Left ventricle myocardium inferior (tissue), 1 donor: ENCODE measurements at regions not wholly inside any gene's neighbourhood (a gene's known extent, or its start where the extent isn't known, plus 50 kb on each side); places are given as distances from the start of the nearest gene placed in this dataset.

Experiments
- DNase-seq: peaks from one replicate; pipeline ENCODE4 v3.0.0-alpha.2; 2020
- H3K27ac ChIP-seq: fragments of 200-600 bp; replicated peaks from 2 replicates; pipeline ENCODE4 v1.8.0; 2021
- H3K27me3 ChIP-seq: fragments of 200-600 bp; 2 replicates; pipeline ENCODE4 v1.8.0; 2021; ENCODE audit warnings: low read depth
- H3K36me3 ChIP-seq: fragments of 200-600 bp; 2 replicates; pipeline ENCODE4 v1.8.0; 2021
- H3K4me1 ChIP-seq: fragments of 200-600 bp; 2 replicates; pipeline ENCODE4 v1.8.0; 2021
- H3K4me3 ChIP-seq: fragments of 200-600 bp; 2 replicates; pipeline ENCODE4 v1.8.0; 2021; ENCODE audit warnings: mild to moderate bottlenecking, moderate library complexity
- H3K9me3 ChIP-seq: fragments of 200-600 bp; replicated peaks from 2 replicates; pipeline ENCODE4 v1.8.0; 2021
- intact Hi-C: fragments of 100-400 bp; cut with micrococcal nuclease; formaldehyde crosslinking; loops from one replicate; pipeline ENCODE4 v1.11.0; 2022
- TF ChIP-seq, protein P1 (sequence below): fragments of 200-600 bp; IDR thresholded peaks from 2 replicates; pipeline ENCODE4 v1.8.0; 2021; ENCODE audit warnings: antibody characterized with exemption, mild to moderate bottlenecking, borderline replicate concordance
- donor health status: DM: no; HTN: yes; CAD: no; lungs with severe emphysema.

DNA sequence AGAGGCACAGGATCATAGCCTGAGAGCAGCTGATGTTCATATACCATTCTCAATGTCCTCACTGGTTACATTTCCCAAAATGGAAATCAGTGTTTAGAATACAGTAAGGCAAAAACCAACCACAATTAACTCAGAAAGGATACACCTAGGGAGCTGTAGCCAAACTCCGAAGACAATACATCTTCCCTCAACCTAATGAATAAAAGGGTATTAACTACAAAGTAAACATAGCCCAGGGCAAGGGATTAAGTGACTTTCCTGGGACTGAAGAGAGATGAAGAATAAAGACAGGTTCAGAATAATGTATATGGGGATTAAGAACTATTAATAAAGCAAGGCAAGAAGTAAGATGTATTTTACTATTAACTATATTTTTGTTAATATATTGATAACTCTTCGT lies 79.5 kb downstream of the RPS29 start:
- Histone ChIP-seq H3K4me3 (no peak overlapping the region), H3K36me3 (no peaks in the 10 kb centered on the region), H3K27me3 (peaks cover 26% of the 10 kb centered on the region), H3K27ac (no peak overlapping the region), H3K4me1 (no peaks in the 10 kb centered on the region), H3K9me3 (peaks cover 5% of the 10 kb centered on the region)
- intact Hi-C loops: no loop called here
- DNase-seq: no peak
- TF ChIP-seq, protein P1, sequence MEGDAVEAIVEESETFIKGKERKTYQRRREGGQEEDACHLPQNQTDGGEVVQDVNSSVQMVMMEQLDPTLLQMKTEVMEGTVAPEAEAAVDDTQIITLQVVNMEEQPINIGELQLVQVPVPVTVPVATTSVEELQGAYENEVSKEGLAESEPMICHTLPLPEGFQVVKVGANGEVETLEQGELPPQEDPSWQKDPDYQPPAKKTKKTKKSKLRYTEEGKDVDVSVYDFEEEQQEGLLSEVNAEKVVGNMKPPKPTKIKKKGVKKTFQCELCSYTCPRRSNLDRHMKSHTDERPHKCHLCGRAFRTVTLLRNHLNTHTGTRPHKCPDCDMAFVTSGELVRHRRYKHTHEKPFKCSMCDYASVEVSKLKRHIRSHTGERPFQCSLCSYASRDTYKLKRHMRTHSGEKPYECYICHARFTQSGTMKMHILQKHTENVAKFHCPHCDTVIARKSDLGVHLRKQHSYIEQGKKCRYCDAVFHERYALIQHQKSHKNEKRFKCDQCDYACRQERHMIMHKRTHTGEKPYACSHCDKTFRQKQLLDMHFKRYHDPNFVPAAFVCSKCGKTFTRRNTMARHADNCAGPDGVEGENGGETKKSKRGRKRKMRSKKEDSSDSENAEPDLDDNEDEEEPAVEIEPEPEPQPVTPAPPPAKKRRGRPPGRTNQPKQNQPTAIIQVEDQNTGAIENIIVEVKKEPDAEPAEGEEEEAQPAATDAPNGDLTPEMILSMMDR: no peak

DNA sequence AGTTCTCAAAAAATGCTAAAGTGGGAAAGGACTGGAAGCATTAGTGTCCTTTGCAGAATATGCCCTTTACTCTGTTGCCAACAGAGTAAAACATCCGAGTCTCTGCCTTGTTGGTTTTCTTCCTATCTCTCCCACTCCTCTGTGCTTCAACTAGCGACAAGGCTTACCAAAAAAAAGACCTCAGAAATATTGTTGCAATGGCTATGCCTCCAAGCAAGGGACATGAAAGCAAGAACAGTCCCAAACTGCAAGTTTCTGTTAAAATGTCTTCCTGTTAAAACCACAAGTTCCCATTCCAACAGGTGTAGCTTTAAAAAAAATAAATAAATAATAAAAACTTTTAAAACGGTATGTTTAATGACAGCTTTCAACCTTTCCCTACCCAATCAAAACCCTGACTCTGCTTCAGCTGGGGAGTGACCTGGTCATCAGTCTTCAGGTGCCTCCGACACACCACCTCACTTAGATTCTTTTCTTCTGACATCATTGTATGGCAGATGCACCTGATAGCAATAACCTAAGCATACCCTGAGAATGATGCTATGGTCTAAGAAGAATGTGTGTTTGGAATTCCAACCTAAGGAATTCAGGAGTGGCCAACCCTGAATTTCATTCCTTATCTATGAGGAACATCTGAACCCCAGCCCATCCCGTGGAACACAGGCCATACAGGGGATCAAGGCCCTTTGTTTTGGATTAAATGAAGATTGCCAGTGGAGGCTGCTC lies 81.0 kb downstream of the RPS29 start:
- Histone ChIP-seq H3K4me1 (no peaks in the 10 kb centered on the region), H3K36me3 (no peaks in the 10 kb centered on the region), H3K27ac (no peak overlapping the region), H3K4me3 (no peak overlapping the region), H3K27me3 (peaks cover 40% of the 10 kb centered on the region), H3K9me3 (peaks cover 5% of the 10 kb centered on the region)
- no peak for DNase-seq
- TF ChIP-seq, protein P1: no peak
- intact Hi-C loops: no loop called here

DNA sequence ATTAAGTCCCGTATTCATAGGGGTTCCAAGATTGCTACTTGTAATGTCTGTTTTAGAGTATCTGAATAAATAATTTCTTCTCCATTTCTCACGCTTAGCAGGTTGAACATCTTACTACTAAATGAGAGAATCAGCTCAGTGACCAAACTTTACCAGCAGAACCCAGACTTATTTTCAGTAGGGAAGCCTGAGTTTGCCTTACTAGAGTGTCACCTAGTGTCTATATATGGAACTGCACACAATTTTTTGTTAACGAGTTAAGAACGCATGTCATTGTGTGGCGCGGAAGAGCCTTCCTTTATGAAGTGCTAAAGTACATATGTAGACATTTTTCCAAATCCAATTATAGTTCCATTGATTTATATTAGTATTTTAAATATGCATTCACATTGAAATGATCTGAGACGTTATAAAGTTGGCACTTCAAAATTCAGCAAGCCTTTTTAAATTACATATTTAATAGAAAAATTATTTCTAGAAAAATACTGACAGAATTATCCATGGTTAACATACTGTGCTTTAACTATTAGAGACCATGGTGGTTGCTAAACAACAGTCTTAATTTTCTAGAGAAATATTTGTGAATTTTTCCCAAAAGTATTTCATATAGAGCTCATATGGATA lies 88.3 kb downstream of the RPS29 start:
- H3K27me3 ChIP-seq: peaks cover 57% of the 10 kb centered on the region
- H3K27ac ChIP-seq: no peak overlapping the region
- intact Hi-C loops: no loop called here
- TF ChIP-seq, protein P1: peak; percentile 84
- no peaks in the 10 kb centered on the region for H3K36me3 ChIP-seq
- no peaks in the 10 kb centered on the region for H3K4me1 ChIP-seq
- no peak overlapping the region for H3K4me3 ChIP-seq
- no peaks in the 10 kb centered on the region for H3K9me3 ChIP-seq
- no peak for DNase-seq

DNA sequence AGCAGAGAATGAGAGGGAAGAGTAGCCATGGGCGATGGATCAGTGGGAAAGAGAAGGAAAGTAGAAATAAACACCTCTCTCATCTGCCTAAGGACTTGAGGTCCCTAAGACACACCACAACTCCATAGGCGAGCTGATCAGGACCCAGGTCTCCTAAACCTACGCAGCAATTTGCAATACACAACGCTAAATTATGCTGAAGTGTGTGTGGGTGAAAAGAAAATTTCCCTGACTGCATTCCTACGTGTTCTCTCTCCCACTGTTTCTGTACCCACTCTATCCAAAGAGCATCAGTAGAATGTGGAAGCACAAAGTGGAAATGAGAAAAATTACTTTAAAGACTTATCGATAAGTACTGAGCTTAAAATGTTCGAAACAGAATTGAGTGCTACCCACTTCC lies 88.9 kb downstream of the RPS29 start:
- no peak for DNase-seq
- H3K27ac ChIP-seq: no peak overlapping the region
- no peaks in the 10 kb centered on the region for H3K36me3 ChIP-seq
- no peaks in the 10 kb centered on the region for H3K4me1 ChIP-seq
- no peak overlapping the region for H3K4me3 ChIP-seq
- intact Hi-C loops: no loop called here
- no peaks in the 10 kb centered on the region for H3K9me3 ChIP-seq
- TF ChIP-seq, protein P1: no peak
- peaks cover 63% of the 10 kb centered on the region for H3K27me3 ChIP-seq

DNA sequence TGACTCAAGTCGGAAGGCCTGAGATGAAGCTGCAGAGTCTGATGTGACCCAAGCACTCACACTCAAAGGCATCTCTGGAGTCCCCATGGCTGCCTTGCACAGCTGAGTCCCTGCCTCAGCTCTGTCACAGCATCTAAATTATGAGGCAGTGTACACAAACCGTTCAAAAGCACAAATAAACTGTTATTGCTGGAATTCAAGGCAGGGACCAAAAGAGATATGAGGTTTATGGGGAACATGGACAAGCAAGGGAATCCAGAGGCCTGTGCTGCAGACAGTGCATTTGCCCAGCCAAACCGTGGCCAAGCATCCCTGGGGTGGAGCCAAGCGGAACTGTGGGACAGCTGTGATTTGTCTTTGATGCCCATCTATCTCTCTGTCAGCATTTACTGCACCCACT lies 91.3 kb downstream of the RPS29 start:
- no peak for DNase-seq
- Histone ChIP-seq H3K4me3 (no peak overlapping the region), H3K36me3 (no peaks in the 10 kb centered on the region), H3K9me3 (no peaks in the 10 kb centered on the region), H3K4me1 (no peaks in the 10 kb centered on the region), H3K27ac (no peak overlapping the region), H3K27me3 (peaks cover 51% of the 10 kb centered on the region)
- TF ChIP-seq, protein P1: no peak
- intact Hi-C loops: no loop called here
